ENCODE measurements at regions not wholly inside any gene's neighbourhood (a gene's known extent, or its start where the extent isn't known, plus 50 kb on each side); places are given as distances from the start of the nearest gene placed in this dataset.

- DNase-seq (ENCODE audit: low read depth), result no peak
Measured at GRCh38 chr2:120785228-120785966, 49.7 kb downstream of the GLI2 start.

DNA sequence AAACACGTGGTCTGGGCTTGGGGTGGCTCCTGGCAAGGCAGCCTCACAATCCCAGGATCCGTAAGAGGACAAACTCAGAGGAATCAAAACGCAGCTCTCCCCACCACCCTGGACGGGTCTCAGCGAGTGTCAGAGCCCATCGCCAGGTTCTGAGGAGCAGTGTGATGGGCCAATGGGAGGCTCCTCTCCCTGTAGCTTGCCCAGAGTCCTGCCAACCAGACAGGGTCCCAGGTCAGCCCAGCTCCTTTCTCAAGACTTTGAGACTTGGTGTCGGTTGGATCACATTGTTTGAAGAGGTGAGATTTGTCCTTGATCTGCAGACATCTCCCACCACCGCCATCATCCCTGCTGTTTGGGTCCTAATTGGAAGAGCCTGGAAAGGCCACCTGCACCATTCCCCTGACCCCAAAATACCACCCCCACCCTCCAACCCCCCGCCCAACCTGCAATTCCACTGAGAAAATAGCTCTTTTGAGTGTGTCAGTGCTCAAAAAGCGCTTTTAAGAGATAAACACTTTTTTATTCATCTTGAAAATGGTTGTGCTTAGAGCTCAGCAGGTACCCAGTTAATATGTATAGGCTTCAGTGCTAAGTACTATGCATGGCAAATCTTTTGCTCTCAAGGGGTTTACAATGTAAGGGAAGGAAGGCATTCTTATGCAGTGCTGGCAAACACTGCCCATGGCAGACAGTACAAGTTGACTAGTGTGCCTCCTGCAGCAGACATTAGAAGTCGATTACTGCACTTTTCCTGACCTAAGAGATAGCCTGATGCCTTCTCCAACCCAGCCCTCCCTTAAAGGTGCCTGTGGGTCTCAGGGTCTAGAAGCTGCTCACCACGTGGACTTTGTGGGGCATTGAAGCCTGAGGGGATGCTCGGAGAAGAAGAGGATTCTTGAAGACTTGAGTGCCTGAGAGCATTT, 50.6 kb downstream of the GLI2 start:
- DNase-seq (ENCODE audit: low read depth), result no peak

GRCh38 chr2:120787111-120787821, 51.6 kb downstream of the GLI2 start:
- DNase-seq (ENCODE audit: low read depth), result no peak

DNA sequence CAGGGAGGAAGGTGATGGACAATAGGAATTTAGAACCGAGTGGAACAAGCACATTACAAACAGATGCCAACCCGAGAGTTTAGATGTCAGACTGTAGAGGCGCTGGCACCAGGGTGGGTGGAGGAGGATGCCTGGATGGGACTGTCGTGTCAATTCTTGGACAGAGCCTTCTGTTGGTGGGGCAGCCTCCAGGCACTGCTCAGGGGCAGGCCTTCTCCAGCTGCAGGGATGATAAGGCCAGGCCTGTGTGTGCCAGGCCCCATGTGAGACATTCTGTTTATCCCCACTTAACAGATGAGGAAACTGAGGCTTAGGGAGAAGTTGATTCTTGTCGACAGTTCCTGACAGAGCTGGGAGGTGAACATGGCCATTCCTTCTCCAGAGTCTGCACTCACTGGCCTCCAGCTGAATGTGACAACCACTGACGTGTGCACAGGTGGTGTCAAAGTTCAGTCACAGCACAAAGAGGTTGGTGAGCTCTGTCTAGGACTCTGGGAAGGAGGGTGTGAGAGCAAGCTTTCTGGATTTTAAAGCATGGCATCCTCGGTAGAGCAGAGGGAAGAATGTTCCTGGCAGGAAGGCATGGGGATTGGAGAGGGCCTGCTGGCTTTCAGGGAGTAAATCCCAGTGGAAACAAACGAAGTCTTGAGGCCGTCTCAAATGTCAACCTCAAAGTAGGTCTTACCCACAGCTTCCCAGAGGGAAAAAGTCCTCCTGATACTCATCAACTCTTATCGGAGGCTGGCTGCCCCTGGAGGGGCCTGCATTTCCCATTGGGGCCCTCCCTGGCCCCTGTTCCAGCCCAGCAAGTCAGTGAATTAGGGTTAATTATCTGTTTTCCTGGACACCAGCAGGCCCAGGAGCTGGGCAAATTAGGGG, 52.4 kb downstream of the GLI2 start:
- DNase-seq (ENCODE audit: low read depth), result no peak

DNA sequence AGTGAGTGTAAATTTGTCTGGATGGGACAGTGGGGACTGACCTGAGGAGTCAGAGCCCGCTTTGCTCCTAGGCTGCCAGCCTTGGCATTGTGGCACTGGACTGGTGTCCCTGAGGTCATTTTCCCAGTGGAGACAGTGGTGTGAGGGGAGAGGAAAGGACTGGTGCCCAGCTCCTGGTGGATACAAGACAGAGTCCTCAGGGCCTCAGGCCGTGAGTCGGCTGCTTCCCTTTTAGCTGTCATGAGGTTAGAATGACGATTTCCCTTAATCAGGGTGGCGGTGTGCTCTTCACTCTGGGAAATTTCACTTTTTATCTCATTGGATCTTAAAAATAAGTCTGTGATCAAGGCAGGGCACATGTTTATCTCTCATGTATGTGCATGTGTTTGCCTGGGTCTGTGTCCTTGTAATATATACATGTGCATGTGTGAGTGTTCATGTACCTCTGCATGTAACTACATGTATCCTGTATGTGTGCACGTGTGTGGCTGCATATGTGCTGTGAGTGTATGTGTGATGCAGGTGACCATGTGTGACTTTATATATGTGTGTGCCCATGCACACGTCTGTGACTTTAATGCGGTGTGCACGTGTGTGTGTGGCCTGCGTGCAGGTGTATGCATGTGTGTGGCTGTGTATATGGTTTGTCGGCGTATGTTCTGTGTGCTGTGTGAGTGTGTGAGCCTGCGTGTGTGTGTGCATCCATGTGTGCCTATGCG, 55.7 kb downstream of the GLI2 start:
- no peak for DNase-seq (ENCODE audit: low read depth)

DNA sequence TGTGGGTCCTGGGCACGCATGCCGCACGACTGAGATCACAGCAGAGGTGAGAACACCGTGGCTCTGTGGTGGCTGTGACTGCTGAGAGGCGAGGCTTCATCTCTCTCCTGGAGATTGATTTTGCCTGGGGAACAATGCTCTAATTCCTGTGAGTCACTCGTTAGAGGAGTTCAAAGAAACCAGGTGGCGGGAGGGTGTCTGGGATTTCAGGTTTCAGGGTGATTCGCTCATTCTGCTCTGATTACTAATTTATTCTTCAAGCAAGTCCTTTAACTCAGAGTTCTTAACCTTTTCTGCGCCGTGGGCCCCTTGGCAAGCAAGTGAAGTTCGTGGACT, 56.3 kb downstream of the GLI2 start:
- no peak for DNase-seq (ENCODE audit: low read depth)

DNA sequence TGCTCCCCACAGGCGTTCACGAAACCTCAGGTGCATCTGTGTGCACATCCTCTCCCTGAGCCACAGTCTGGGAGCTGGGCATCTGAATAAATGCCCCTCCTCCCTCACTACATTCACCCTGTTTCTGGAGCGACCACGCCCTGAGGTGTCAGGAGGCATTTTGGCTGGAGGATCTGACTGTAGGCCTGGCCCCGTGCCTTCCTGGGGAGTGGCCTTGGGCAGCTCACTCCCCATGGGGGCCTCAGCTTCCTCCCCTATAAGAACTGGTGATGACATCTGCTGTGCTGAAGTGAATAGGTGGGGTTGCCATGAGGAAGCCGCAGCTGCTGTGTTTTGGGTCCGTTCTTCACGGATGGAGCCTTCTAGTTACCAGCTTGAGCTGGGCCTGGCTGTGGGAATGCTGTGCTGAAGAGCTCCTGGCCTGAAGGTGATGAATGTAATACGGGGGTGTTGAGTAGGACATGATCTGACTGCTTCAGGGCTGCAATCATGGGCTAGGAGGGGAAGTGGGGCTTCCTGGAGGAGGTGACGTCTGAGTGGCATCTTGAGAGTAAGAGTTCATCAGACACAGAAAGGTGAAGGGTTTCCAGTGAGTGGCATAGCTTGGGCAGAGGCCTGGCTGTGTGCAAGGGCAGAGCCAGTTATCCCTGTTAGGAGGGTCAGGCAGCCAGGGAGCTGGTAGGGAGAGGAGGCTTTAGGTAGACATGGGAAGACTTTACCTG, 58.2 kb downstream of the GLI2 start:
- DNase-seq (ENCODE audit: low read depth), result no peak

DNA sequence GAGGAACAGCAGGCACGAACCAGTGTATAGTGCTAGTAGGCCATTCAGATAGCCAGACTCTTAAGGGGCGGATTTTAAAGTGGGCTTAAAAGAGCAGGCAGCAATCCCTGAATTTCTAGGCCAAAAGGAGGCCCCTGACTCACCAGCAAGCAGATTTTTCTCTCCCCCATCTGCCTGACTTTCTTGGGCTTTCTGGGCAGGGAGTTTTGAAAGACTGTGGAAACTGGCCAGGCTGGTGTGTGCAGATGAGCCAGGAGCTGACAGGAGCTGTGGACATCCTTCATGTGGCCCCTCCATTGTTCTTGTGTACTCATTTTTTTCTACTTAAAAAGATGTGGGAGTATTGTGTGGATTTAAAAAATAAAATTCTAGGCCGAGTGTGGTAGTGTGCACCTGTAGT, 59.0 kb downstream of the GLI2 start:
- DNase-seq (ENCODE audit: low read depth), result no peak

GRCh38 chr2:120796094-120796493, 60.4 kb downstream of the GLI2 start:
- no peak for DNase-seq (ENCODE audit: low read depth)

- no peak for DNase-seq (ENCODE audit: low read depth)
Measured at GRCh38 chr2:120797421-120798221, 62.0 kb downstream of the GLI2 start.

GRCh38 chr2:120798567-120799247, 63.0 kb downstream of the GLI2 start:
- DNase-seq (ENCODE audit: low read depth), result no peak

- DNase-seq (ENCODE audit: low read depth), result no peak
Measured at GRCh38 chr2:120802158-120802557, 66.5 kb downstream of the GLI2 start.

DNA sequence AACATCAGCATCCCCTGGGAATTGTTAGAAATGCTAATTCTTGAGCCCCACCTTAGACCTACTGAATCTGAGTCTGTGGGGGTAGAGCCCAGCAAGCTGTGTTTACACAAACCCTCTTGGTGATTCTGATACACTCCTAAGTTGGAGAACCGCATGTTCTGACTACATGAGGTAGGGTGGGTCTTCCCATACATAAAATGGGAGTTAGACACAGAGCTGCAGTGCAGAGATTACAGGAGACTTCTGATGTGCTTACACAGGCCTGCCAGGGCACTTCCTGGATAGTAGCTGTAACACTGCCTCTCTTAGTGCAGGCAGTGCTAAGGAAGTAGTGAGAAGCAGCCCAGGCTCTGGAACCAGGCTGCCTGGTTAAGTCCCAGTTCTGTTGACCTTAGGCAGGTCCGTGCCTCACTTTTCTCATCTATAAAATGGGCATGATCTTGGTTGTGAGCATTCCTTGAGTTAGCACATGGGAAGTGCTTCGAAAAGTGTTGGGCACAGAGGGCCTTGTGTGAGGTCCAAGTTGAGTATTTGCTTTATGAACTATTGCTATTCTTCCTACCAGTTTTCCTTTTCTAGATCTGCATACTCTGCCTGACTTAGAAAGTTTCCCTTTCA, 67.3 kb downstream of the GLI2 start:
- DNase-seq (ENCODE audit: low read depth), result no peak

DNA sequence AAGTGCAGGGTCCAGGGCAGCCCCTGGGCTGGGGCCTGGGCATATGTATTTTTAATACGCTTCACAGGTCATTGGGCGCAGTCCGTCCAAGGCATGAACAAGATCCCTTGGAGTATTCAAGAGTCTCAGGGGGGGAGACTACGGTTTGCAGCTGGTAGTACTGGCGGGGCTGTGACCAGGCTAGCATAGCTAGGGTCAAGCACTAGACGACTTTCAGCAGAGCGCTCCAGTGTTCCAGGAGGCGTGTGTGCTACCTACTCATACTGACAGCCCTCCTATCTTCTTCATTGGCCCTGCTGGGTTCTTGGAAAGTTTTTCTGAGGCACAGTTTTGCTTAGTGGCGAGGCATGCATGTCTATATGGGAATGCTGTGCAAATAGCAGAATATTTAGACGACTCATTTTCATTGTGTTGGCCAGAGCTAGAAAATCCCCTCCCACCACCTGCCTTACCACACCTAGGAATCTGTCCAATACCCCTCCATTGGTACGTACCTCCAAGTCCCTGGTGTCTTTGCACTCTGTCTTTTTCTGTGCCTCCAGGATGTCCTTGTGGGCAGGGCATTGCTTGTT, 68.2 kb downstream of the GLI2 start:
- DNase-seq (ENCODE audit: low read depth), result no peak

DNA sequence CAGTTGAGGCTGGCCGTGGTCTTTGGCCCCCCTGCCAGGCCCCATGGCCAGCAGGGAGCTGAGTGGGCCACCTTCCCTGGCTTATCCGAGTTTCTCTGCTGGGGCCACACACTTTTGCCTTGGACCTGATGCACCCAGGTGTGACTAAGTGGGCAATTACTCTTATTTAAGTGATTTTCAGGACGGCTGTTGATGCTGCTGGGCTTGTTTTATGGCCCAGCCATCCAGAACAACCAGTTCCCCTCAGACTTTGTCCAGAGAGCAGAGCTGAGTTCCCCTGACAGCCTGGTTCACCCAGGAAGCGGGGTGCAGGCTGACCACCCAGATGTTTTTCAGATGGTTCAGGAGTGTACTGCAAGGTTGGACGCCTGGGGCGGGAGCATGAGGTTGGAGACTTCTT, 68.8 kb downstream of the GLI2 start:
- no peak for DNase-seq (ENCODE audit: low read depth)

DNA sequence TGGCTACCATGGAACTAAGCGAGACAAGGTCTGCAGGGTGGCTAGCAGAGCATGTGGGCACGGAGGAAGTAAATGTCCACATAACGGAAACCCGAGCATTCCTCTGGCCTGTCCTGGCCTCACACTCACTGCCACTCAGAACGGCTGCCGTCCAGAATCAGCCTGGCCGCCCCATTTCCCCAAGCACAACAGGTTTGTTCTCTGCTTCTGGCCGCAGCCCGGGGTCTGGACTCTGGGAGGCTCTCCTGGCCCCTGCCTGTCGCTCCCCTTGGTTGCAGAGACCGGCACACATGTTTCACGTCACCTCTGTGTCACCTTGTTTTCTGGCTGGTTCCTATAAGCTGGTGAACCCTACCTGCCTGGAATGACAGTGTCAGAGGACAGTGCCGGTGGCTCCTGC, 69.3 kb downstream of the GLI2 start:
- no peak for DNase-seq (ENCODE audit: low read depth)

DNA sequence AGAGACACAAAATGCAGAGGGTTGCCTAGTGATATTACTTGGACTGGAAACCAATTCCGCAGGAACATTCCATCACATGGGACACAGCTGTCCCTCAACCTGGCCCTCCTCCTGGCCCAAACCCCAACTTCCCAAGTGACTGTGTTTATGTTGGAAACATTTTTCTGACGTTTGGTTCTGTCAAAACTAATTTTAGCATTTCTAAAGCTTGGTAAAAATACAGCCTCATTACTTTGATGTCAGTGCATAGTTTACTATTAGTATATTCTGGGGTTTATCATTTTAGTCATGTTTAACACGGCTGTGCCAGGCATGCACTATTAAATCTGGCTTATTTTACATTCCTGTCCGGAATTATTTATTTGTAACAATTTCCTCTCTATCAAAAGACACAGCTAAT, 69.9 kb downstream of the GLI2 start:
- no peak for DNase-seq (ENCODE audit: low read depth)

GRCh38 chr2:120807751-120808150, 72.1 kb downstream of the GLI2 start:
- DNase-seq (ENCODE audit: low read depth), result no peak
